ENCODE measurements at regions not wholly inside any gene's neighbourhood (a gene's known extent, or its start where the extent isn't known, plus 50 kb on each side); places are given as distances from the start of the nearest gene placed in this dataset.

DNA sequence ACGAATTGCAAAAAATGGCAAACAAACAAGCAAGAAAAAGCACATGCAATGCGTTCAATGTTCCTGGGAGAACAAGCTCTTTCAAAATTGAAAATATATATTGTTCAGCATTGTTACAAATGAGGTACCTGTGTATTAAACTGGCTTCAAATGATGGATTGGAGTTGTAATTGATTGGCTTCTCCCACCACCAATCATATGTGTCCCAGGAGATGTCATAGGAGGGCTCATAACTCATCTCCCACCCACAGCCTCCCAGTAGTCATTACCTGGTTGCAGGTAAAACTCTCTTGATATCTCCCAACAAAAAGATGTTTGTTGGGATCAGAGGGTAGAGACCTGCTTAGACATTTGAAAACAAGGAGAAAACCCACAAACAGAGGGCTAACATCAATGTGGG lies 302.9 kb downstream of the BAMBI start:
- TF ChIP-seq RBM17 (IDR thresholded peaks at IDR 0.05; ENCODE audit: borderline replicate concordance, low read depth, low read length) (no peak), POLR2A (conservative IDR thresholded peaks at IDR 0.05) (no peak)
- TF ChIP-seq, protein P1, sequence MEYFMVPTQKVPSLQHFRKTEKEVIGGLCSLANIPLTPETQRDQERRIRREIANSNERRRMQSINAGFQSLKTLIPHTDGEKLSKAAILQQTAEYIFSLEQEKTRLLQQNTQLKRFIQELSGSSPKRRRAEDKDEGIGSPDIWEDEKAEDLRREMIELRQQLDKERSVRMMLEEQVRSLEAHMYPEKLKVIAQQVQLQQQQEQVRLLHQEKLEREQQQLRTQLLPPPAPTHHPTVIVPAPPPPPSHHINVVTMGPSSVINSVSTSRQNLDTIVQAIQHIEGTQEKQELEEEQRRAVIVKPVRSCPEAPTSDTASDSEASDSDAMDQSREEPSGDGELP (CRISPR knock-in tag; IDR thresholded peaks at IDR 0.05; ENCODE audit: borderline replicate concordance), result no peak
- TF ChIP-seq, protein P2, sequence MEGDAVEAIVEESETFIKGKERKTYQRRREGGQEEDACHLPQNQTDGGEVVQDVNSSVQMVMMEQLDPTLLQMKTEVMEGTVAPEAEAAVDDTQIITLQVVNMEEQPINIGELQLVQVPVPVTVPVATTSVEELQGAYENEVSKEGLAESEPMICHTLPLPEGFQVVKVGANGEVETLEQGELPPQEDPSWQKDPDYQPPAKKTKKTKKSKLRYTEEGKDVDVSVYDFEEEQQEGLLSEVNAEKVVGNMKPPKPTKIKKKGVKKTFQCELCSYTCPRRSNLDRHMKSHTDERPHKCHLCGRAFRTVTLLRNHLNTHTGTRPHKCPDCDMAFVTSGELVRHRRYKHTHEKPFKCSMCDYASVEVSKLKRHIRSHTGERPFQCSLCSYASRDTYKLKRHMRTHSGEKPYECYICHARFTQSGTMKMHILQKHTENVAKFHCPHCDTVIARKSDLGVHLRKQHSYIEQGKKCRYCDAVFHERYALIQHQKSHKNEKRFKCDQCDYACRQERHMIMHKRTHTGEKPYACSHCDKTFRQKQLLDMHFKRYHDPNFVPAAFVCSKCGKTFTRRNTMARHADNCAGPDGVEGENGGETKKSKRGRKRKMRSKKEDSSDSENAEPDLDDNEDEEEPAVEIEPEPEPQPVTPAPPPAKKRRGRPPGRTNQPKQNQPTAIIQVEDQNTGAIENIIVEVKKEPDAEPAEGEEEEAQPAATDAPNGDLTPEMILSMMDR (IDR thresholded peaks at IDR 0.05 in 2 of 3, conservative IDR thresholded peaks at IDR 0.05 in 1 of 3; ENCODE audit: insufficient read depth in 2 of 3, low read depth in 1 of 3, low read length in 3 of 3), result no peak
